Fibroblast of lung (primary cell): ENCODE measurements at regions not wholly inside any gene's neighbourhood (a gene's known extent, or its start where the extent isn't known, plus 50 kb on each side); places are given as distances from the start of the nearest gene placed in this dataset.
"Not testable (repeated sequence)": the region's sequence is repeated elsewhere in the genome, so short reads cannot be mapped to it uniquely, and the experiment has no call there.

Source experiments
- DNase-seq, 2 donors: peaks; one replicate each; pipeline versions ENCODE4 v3.0.0 to v3.0.0-alpha.2; 2010; ENCODE audit warnings: low read depth in 2 of 2
- H2AFZ ChIP-seq: 2 replicates; pipeline ENCODE4 v1.5.1; 2012; ENCODE audit warnings: low read length, control low read depth, inconsistent platforms
- H3K27ac ChIP-seq: 2 replicates; pipeline ENCODE4 v1.5.1; 2011; ENCODE audit warnings: low read length, control low read depth; ENCODE audit not compliant: insufficient read depth
- H3K27me3 ChIP-seq: 2 replicates; pipeline ENCODE4 v1.5.1; 2011; ENCODE audit warnings: mild to moderate bottlenecking, low read length; ENCODE audit not compliant: control insufficient read depth, insufficient read depth
- H3K36me3 ChIP-seq: 2 replicates; pipeline ENCODE4 v1.5.1; 2011; ENCODE audit warnings: low read length; ENCODE audit not compliant: control insufficient read depth, insufficient read depth
- H3K4me1 ChIP-seq: 2 replicates; pipeline ENCODE4 v1.5.1; 2011; ENCODE audit warnings: low read length; ENCODE audit not compliant: control insufficient read depth, insufficient read depth; ENCODE audit errors: extremely low read depth
- H3K4me2 ChIP-seq: 2 replicates; pipeline ENCODE4 v1.5.1; 2011; ENCODE audit warnings: low read length, control low read depth; ENCODE audit not compliant: insufficient read depth; ENCODE audit errors: extremely low read depth
- H3K4me3 ChIP-seq, 4 experiments: fragments of 200-600 bp in 1 of 4; sonication (generic) in 1 of 4; replicated peaks in 1 of 4; 2 replicates each; pipeline ENCODE4 v1.5.1; 2011 to 2016; ENCODE audit warnings: low read length in 4 of 4, low read depth in 3 of 4, mild to moderate bottlenecking in 3 of 4, control low read depth in 2 of 4, inconsistent platforms in 1 of 4, mixed read lengths in 1 of 4; ENCODE audit not compliant: insufficient read depth in 1 of 4; ENCODE audit errors: control extremely low read depth in 1 of 4
- H3K79me2 ChIP-seq: 2 replicates; pipeline ENCODE4 v1.5.1; 2012; ENCODE audit warnings: mild to moderate bottlenecking, low read length, inconsistent platforms; ENCODE audit not compliant: control insufficient read depth, insufficient read depth
- H3K9ac ChIP-seq: 2 replicates; pipeline ENCODE4 v1.5.1; 2011; ENCODE audit warnings: mild to moderate bottlenecking, low read length, control low read depth; ENCODE audit not compliant: insufficient read depth
- H3K9me3 ChIP-seq: 2 replicates; pipeline ENCODE4 v1.5.1; 2012; ENCODE audit warnings: low read depth, low read length; ENCODE audit not compliant: control insufficient read depth, insufficient read depth
- H4K20me1 ChIP-seq: 2 replicates; pipeline ENCODE4 v1.5.1; 2011; ENCODE audit warnings: low read length; ENCODE audit not compliant: control insufficient read depth, insufficient read depth; ENCODE audit errors: extremely low read depth
- CTCF ChIP-seq, 2 donors: IDR thresholded peaks in 1 of 2; conservative IDR thresholded peaks in 1 of 2; 1 replicate in 1 of 2; 2 replicates in 1 of 2; pipeline ENCODE4 v1.5.1; 2011 to 2012; ENCODE audit warnings: low read length in 2 of 2, control low read depth in 1 of 2, inconsistent platforms in 1 of 2, low read depth in 1 of 2, mild to moderate bottlenecking in 1 of 2
- EZH2 ChIP-seq: IDR thresholded peaks from 2 replicates; pipeline ENCODE4 v1.5.1; 2012; ENCODE audit warnings: low read length, control low read depth, mild to moderate bottlenecking; ENCODE audit errors: missing control alignments

GRCh38 chr4:54403700-54404453 is 174.8 kb downstream of the PDGFRA start:
- no peak overlapping the region for H2AFZ ChIP-seq
- TF ChIP-seq EZH2 (no peak), CTCF (conservative IDR thresholded peaks at IDR 0.05 in 1 of 2, IDR thresholded peaks at IDR 0.05 in 1 of 2; ENCODE audit: low read depth in 1 of 2, low read length in 2 of 2) (no peak)
- H3K27ac ChIP-seq, result no peak overlapping the region
- DNase-seq, result no peak
- no peak overlapping the region for H3K9ac ChIP-seq
- no peaks in the 10 kb centered on the region for H3K79me2 ChIP-seq
- no peaks in the 10 kb centered on the region for H3K4me1 ChIP-seq
- no peaks in the 10 kb centered on the region for H4K20me1 ChIP-seq
- no peaks in the 10 kb centered on the region for H3K36me3 ChIP-seq
- H3K27me3 ChIP-seq, result peaks cover 7% of the 10 kb centered on the region
- no peaks in the 10 kb centered on the region for H3K9me3 ChIP-seq
- H3K4me2 ChIP-seq, result no peak overlapping the region
- no peak overlapping the region for H3K4me3 ChIP-seq

DNA sequence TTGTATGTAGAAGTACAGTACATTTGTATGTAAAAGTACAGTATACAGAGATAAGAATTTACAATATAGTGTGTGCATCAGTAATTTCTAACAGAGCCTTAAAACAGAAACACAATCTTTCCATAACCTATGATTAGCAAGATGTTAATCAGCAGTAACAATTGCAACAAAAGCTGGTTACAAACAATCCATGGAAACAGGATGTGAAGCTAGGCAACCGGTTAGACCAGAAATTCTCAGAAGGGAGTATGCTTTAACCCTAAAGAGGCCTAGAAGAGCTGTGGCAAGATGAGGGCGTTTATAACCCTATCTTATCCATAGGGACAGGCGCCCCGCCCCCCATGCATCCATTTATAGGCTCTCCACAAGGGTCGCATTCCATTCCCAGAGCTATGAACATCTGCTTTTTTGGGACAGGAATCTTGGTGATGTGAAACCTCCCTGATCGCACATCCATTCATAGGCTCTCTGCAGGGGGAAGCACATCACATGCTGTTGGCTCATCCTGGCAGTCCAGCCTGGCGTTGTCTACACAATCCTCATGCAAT is 180.3 kb downstream of the PDGFRA start:
- H3K4me2 ChIP-seq, H3K36me3 ChIP-seq, H3K9me3 ChIP-seq, H3K4me3 ChIP-seq, DNase-seq, H3K9ac ChIP-seq, H2AFZ ChIP-seq, H3K27me3 ChIP-seq, H3K27ac ChIP-seq, H4K20me1 ChIP-seq, H3K79me2 ChIP-seq, H3K4me1 ChIP-seq: not testable (repeated sequence)

GRCh38 chr4:54414545-54414944 is 185.5 kb downstream of the PDGFRA start:
- no peak overlapping the region for H3K9ac ChIP-seq
- no peaks in the 10 kb centered on the region for H3K79me2 ChIP-seq
- no peaks in the 10 kb centered on the region for H3K27me3 ChIP-seq
- H2AFZ ChIP-seq, result no peak overlapping the region
- no peak overlapping the region for H3K4me2 ChIP-seq
- H3K9me3 ChIP-seq, result no peaks in the 10 kb centered on the region
- no peaks in the 10 kb centered on the region for H4K20me1 ChIP-seq
- TF ChIP-seq EZH2 (no peak), CTCF (conservative IDR thresholded peaks at IDR 0.05 in 1 of 2, IDR thresholded peaks at IDR 0.05 in 1 of 2; ENCODE audit: low read depth in 1 of 2, low read length in 2 of 2) (no peak)
- H3K27ac ChIP-seq, result no peak overlapping the region
- no peak for DNase-seq
- H3K4me1 ChIP-seq, result no peaks in the 10 kb centered on the region
- no peak overlapping the region for H3K4me3 ChIP-seq
- H3K36me3 ChIP-seq, result no peaks in the 10 kb centered on the region
